Keratinocyte (primary cell): ENCODE measurements at regions not wholly inside any gene's neighbourhood (a gene's known extent, or its start where the extent isn't known, plus 50 kb on each side); places are given as distances from the start of the nearest gene placed in this dataset.

Experiments used
- CTCF ChIP-seq, 3 experiments: IDR thresholded peaks in 1 of 3; conservative IDR thresholded peaks in 1 of 3; optimal IDR thresholded peaks in 1 of 3; 2 replicates in 2 of 3; 3 replicates in 1 of 3; pipeline versions ENCODE3 to v1.5.1; 2011; ENCODE audit warnings: low read length in 3 of 3, mild to moderate bottlenecking in 3 of 3, moderate library complexity in 2 of 3, control low read depth in 1 of 3, inconsistent platforms in 1 of 3; ENCODE audit not compliant: insufficient read depth in 2 of 3; ENCODE audit errors: extremely low read depth in 1 of 3
- EZH2 ChIP-seq: IDR thresholded peaks from one replicate; pipeline ENCODE4 v1.6.1; 2012; ENCODE audit warnings: inconsistent platforms, mild to moderate bottlenecking, low read length, moderate library complexity

DNA sequence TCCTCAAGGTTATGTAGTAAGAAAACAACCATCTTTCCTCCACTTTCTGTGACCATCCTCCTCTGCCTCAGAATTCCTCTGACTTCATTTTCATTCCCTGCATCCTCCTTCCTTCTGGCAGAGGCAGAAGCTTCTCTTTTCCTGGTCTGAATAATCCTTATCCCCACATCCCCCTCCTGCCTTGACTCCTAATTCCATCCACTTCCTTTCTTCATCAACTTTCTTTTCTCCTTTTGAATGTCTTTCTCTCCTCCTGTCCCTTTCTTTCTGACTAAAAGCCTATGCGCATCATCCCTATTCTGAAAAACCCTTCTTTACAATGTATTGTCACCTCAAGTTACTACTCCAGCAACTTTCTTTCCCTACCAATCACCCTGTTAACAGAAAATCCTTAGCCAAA is 79.0 kb downstream of the CDO1 start:
- TF ChIP-seq EZH2: no peak
- TF ChIP-seq CTCF (optimal IDR thresholded peaks at IDR 0.05 in 1 of 3, IDR thresholded peaks at IDR 0.05 in 1 of 3, conservative IDR thresholded peaks at IDR 0.05 in 1 of 3; ENCODE audit: extremely low read depth in 1 of 3, insufficient read depth in 2 of 3, low read length in 3 of 3): no peak
